Dermis microvascular lymphatic vessel endothelial cell (primary cell): ENCODE measurements at regions not wholly inside any gene's neighbourhood (a gene's known extent, or its start where the extent isn't known, plus 50 kb on each side); places are given as distances from the start of the nearest gene placed in this dataset.
A peak's percentile ranks its signal among the peaks of the same experiment; 100 is the strongest.
"Not testable (repeated sequence)": the region's sequence is repeated elsewhere in the genome, so short reads cannot be mapped to it uniquely, and the experiment has no call there.

Experiments used
- DNase-seq, 2 donors: peaks; one replicate each; pipeline versions ENCODE4 v3.0.0 to v3.0.0-alpha.2; 2010; ENCODE audit warnings: low read depth in 2 of 2

GRCh38 chr7:119572132-119572531 lies 700.8 kb upstream of the KCND2 start:
- DNase-seq, result no peak

- DNase-seq, result no peak
Observed at GRCh38 chr7:119572541-119572940, 700.4 kb upstream of the KCND2 start.

- DNase-seq, result no peak
Observed at GRCh38 chr7:119578116-119578515, 694.9 kb upstream of the KCND2 start.

GRCh38 chr7:119594956-119595355 lies 678.0 kb upstream of the KCND2 start:
- no peak for DNase-seq

- DNase-seq, result no peak
Observed at GRCh38 chr7:119596651-119597050, 676.3 kb upstream of the KCND2 start.

GRCh38 chr7:119606297-119606696 lies 666.7 kb upstream of the KCND2 start:
- no peak for DNase-seq

GRCh38 chr7:119620769-119621168 lies 652.2 kb upstream of the KCND2 start:
- no peak for DNase-seq

GRCh38 chr7:119623427-119623826 lies 649.5 kb upstream of the KCND2 start:
- no peak for DNase-seq

GRCh38 chr7:119630406-119630969 lies 642.5 kb upstream of the KCND2 start:
- DNase-seq, result no peak

- not testable (repeated sequence) for DNase-seq
Observed at GRCh38 chr7:119633812-119634211, 639.2 kb upstream of the KCND2 start.

GRCh38 chr7:119640326-119640725 lies 632.6 kb upstream of the KCND2 start:
- no peak for DNase-seq

- DNase-seq, result no peak
Observed at GRCh38 chr7:119640861-119641260, 632.1 kb upstream of the KCND2 start.

GRCh38 chr7:119643558-119643957 lies 629.4 kb upstream of the KCND2 start:
- no peak for DNase-seq

- DNase-seq, result no peak
Observed at GRCh38 chr7:119647286-119647685, 625.7 kb upstream of the KCND2 start.

GRCh38 chr7:119648752-119649151 lies 624.2 kb upstream of the KCND2 start:
- DNase-seq, result not testable (repeated sequence)

- no peak for DNase-seq
Observed at GRCh38 chr7:119660080-119660479, 612.9 kb upstream of the KCND2 start.

- peak; percentile 3 to 83 for DNase-seq
Observed at GRCh38 chr7:119664601-119665000, 608.4 kb upstream of the KCND2 start.

- DNase-seq, result no peak
Observed at GRCh38 chr7:119665796-119666195, 607.2 kb upstream of the KCND2 start.

- no peak for DNase-seq
Observed at GRCh38 chr7:119681336-119681735, 591.6 kb upstream of the KCND2 start.

GRCh38 chr7:119684763-119685162 lies 588.2 kb upstream of the KCND2 start:
- DNase-seq, result no peak

- DNase-seq, result no peak
Observed at GRCh38 chr7:119685906-119686305, 587.1 kb upstream of the KCND2 start.

GRCh38 chr7:119688831-119689230 lies 584.1 kb upstream of the KCND2 start:
- no peak for DNase-seq

- DNase-seq, result no peak
Observed at GRCh38 chr7:119692541-119692940, 580.4 kb upstream of the KCND2 start.

- DNase-seq, result no peak
Observed at GRCh38 chr7:119694506-119694905, 578.5 kb upstream of the KCND2 start.
